Endothelial cell of umbilical vein (primary cell): ENCODE measurements at regions not wholly inside any gene's neighbourhood (a gene's known extent, or its start where the extent isn't known, plus 50 kb on each side); places are given as distances from the start of the nearest gene placed in this dataset.

Experiments
- BruUV-seq: library from RNA; stranded (reverse); fragments of 400-500 nt; replicated peaks from 2 replicates; lab custom pipeline; 2021; lab: Mats Ljungman, UMichigan
- CTCF ChIA-PET: fragments of 300-600, 350-600 bp; sonication (Branson Sonifier 250); formaldehyde crosslinking; loops from one replicate; lab custom pipeline; 2021; ENCODE audit warnings: antibody characterized with exemption, inconsistent platforms; lab: Charles Lee
- POLR2A ChIA-PET: fragments of 300-600, 350-600 bp; sonication (Branson Sonifier 250); formaldehyde crosslinking; loops from one replicate; lab custom pipeline; 2021; ENCODE audit warnings: antibody characterized with exemption, inconsistent platforms; lab: Charles Lee
- DNase-seq: peaks from one replicate; pipeline ENCODE4 v3.0.0-alpha.2; 2011; ENCODE audit warnings: low read depth, low spot score
- FAIRE-seq: peaks from 2 replicates; lab custom pipeline; 2011; peaks lifted over from hg19 to GRCh38; lab: Jason Lieb, UNC
- H2AFZ ChIP-seq: 2 replicates; pipeline ENCODE4 v1.6.0; 2012; ENCODE audit warnings: low read depth, low read length, control low read depth, inconsistent platforms
- H3K27ac ChIP-seq: 2 replicates; pipeline ENCODE4 v1.5.1; 2011; ENCODE audit warnings: low read depth, mild to moderate bottlenecking, control low read depth, low read length, moderate library complexity; ENCODE audit not compliant: insufficient read depth
- H3K27me3 ChIP-seq, 2 experiments: 2 replicates each; pipeline versions ENCODE4 v1.6.0 to v1.6.1; 2011; ENCODE audit warnings: low read length in 2 of 2, mixed read lengths in 1 of 2; ENCODE audit not compliant: control insufficient read depth in 2 of 2, insufficient read depth in 2 of 2
- H3K36me3 ChIP-seq, 2 experiments: 2 replicates in 1 of 2; 3 replicates in 1 of 2; pipeline ENCODE4 v1.5.1; 2011; ENCODE audit warnings: low read length in 2 of 2, mild to moderate bottlenecking in 1 of 2, moderate library complexity in 1 of 2; ENCODE audit not compliant: control insufficient read depth in 2 of 2, insufficient read depth in 2 of 2; ENCODE audit errors: extremely low read depth in 1 of 2
- H3K4me1 ChIP-seq: 3 replicates; pipeline ENCODE4 v1.5.1; 2011; ENCODE audit warnings: mild to moderate bottlenecking, low read length; ENCODE audit not compliant: control insufficient read depth, insufficient read depth; ENCODE audit errors: extremely low read depth
- H3K4me2 ChIP-seq: 2 replicates; pipeline ENCODE4 v1.6.1; 2011; ENCODE audit warnings: low read length, control low read depth, mixed read lengths; ENCODE audit not compliant: insufficient read depth
- H3K4me3 ChIP-seq, 3 experiments: fragments of 200-600 bp in 1 of 3; sonication (generic), shearing (Covaris generic) in 1 of 3; replicated peaks in 1 of 3; 2 replicates each; pipeline ENCODE4 v1.5.1; 2011 to 2016; ENCODE audit warnings: control low read depth in 3 of 3, low read length in 3 of 3, mild to moderate bottlenecking in 2 of 3, inconsistent platforms in 1 of 3, low read depth in 1 of 3, moderate library complexity in 1 of 3; ENCODE audit not compliant: insufficient read depth in 1 of 3
- H3K79me2 ChIP-seq: 2 replicates; pipeline ENCODE4 v1.6.0; 2012; ENCODE audit warnings: low read length, inconsistent platforms; ENCODE audit not compliant: control insufficient read depth, insufficient read depth
- H3K9ac ChIP-seq: replicated peaks from 2 replicates; pipeline ENCODE3; 2011; ENCODE audit warnings: low read length, control low read depth; ENCODE audit not compliant: insufficient read depth; ENCODE audit errors: extremely low read depth
- H3K9me1 ChIP-seq: replicated peaks from 3 replicates; pipeline ENCODE4 v1.6.0; 2011; ENCODE audit warnings: mild to moderate bottlenecking, low read length; ENCODE audit not compliant: control insufficient read depth, insufficient read depth; ENCODE audit errors: extremely low read depth
- H3K9me3 ChIP-seq: replicated peaks from 2 replicates; pipeline ENCODE4 v1.5.1; 2012; ENCODE audit warnings: low read length, inconsistent platforms; ENCODE audit not compliant: control insufficient read depth, insufficient read depth
- H4K20me1 ChIP-seq: replicated peaks from 2 replicates; pipeline ENCODE3; 2011; ENCODE audit warnings: mild to moderate bottlenecking, low read length; ENCODE audit not compliant: control insufficient read depth, insufficient read depth; ENCODE audit errors: extremely low read depth
- CTCF ChIP-seq, 2 donors: IDR thresholded peaks; 1 replicate in 1 of 2; 2 replicates in 1 of 2; pipeline ENCODE4 v1.5.1; 2011; ENCODE audit warnings: low read length in 2 of 2, mild to moderate bottlenecking in 2 of 2, moderate library complexity in 2 of 2, control low read depth in 1 of 2, inconsistent platforms in 1 of 2, low read depth in 1 of 2; ENCODE audit not compliant: insufficient read depth in 1 of 2; ENCODE audit errors: extremely low read depth in 1 of 2
- EZH2 ChIP-seq: IDR thresholded peaks from 2 replicates; pipeline ENCODE4 v1.6.1; 2012; ENCODE audit warnings: borderline replicate concordance, low read depth, mild to moderate bottlenecking, moderate library complexity, low read length, inconsistent platforms; ENCODE audit not compliant: severe bottlenecking
- FOS ChIP-seq: IDR thresholded peaks from 2 replicates; pipeline ENCODE4 v1.6.1; 2011; ENCODE audit warnings: mild to moderate bottlenecking, low read length, moderate library complexity, borderline replicate concordance; ENCODE audit not compliant: insufficient read depth
- GATA2 ChIP-seq: IDR thresholded peaks from 2 replicates; pipeline ENCODE4 v1.7.0; 2011; ENCODE audit warnings: low read depth, mild to moderate bottlenecking, moderate library complexity, mixed read lengths, low read length; ENCODE audit not compliant: insufficient read length, insufficient read depth
- JUN ChIP-seq: IDR thresholded peaks from 2 replicates; pipeline ENCODE4 v1.6.1; 2011; ENCODE audit warnings: borderline replicate concordance, low read depth; ENCODE audit not compliant: insufficient read length, insufficient read depth
- MAX ChIP-seq: IDR thresholded peaks from 2 replicates; pipeline ENCODE4 v1.6.1; 2011; ENCODE audit not compliant: insufficient read depth, insufficient read length
- MYC ChIP-seq: IDR thresholded peaks from one replicate; pipeline ENCODE4 v1.6.1; 2011; ENCODE audit warnings: mild to moderate bottlenecking, low read depth, low read length
- POLR2A ChIP-seq: IDR thresholded peaks from 2 replicates; pipeline ENCODE4 v1.6.1; 2012; ENCODE audit warnings: low read depth, mild to moderate bottlenecking, control low read depth, low read length
- POLR2AphosphoS5 ChIP-seq: IDR thresholded peaks from 2 replicates; pipeline ENCODE4 v1.6.1; 2012; ENCODE audit warnings: low read depth, mild to moderate bottlenecking, control low read depth, low read length, moderate library complexity; ENCODE audit not compliant: insufficient read depth
- dilution Hi-C: fragments of 300-500 bp; cut with MboI; formaldehyde crosslinking; loops from one replicate; pipeline ENCODE4 v1.15.0; 2019; ENCODE audit warnings: low sequenced_read_pairs; ENCODE audit not compliant: extremely low pct_ligation_motif_present
- intact Hi-C: fragments of 100-400 bp; cut with micrococcal nuclease; formaldehyde crosslinking; loops from one replicate; pipeline ENCODE4 v1.10.0; 2022

GRCh38 chr10:118237930-118238329 is 104.2 kb downstream of the FAM204A start:
- dilution Hi-C loops = no loop called here
- Histone ChIP-seq H3K27me3 (peaks cover 4 to 6% of the 10 kb centered on the region in 2 experiments), H2AFZ (no peak overlapping the region), H3K4me2 (no peak overlapping the region), H3K4me1 (no peaks in the 10 kb centered on the region), H3K27ac (no peak overlapping the region), H3K79me2 (no peaks in the 10 kb centered on the region), H3K4me3 (no peak overlapping the region), H3K9ac (no peak overlapping the region), H3K9me1 (no peaks in the 10 kb centered on the region), H4K20me1 (no peaks in the 10 kb centered on the region), H3K9me3 (no peaks in the 10 kb centered on the region), H3K36me3 (no peaks in the 10 kb centered on the region)
- ChIA-PET POLR2A (no interaction called here), CTCF (interaction anchor here (1.0 to 1.5 kb wide), 2 partner anchors 741 to 795 kb away, joined by 4 read pairs; no protein-coding TSS in a partner anchor)
- no TSS peak for BruUV-seq
- DNase-seq (no peak), FAIRE-seq (no peak)
- TF ChIP-seq JUN (no peak), MYC (no peak), MAX (no peak), FOS (no peak), EZH2 (no peak), POLR2AphosphoS5 (no peak), POLR2A (no peak), GATA2 (no peak), CTCF (IDR thresholded peaks at IDR 0.05; ENCODE audit: extremely low read depth in 1 of 2, insufficient read depth in 1 of 2, low read depth in 1 of 2, low read length in 2 of 2) (no peak)
- intact Hi-C loops = no loop called here
